BJ (cell line): ENCODE measurements at regions not wholly inside any gene's neighbourhood (a gene's known extent, or its start where the extent isn't known, plus 50 kb on each side); places are given as distances from the start of the nearest gene placed in this dataset.

Experiments used
- CTCF ChIA-PET: fragments of 350-600 bp; formaldehyde crosslinking; extraction: SDS; loops from one replicate; lab custom pipeline; 2021; ENCODE audit warnings: antibody characterized with exemption, inconsistent platforms; lab: Yijun Ruan, JAX
- POLR2A ChIA-PET: fragments of 300-600 bp; sonication (Branson Sonifier 250); formaldehyde crosslinking; extraction: SDS; loops from one replicate; lab custom pipeline; 2021; ENCODE audit warnings: antibody characterized with exemption; lab: Charles Lee
- DNase-seq: peaks from one replicate; pipeline ENCODE4 v3.0.0-alpha.2; 2011; ENCODE audit warnings: low read depth
- H3K27me3 ChIP-seq: 2 replicates; pipeline ENCODE4 v1.6.0; 2011; ENCODE audit warnings: low read length; ENCODE audit not compliant: control insufficient read depth, insufficient read depth
- H3K36me3 ChIP-seq: 2 replicates; pipeline ENCODE4 v1.5.1; 2011; ENCODE audit warnings: low read length; ENCODE audit not compliant: control insufficient read depth, insufficient read depth
- H3K4me3 ChIP-seq: 2 replicates; pipeline ENCODE4 v1.5.1; 2011; ENCODE audit warnings: low read depth, mild to moderate bottlenecking, control low read depth, low read length
- TF ChIP-seq, protein P1 (sequence below): IDR thresholded peaks from 2 replicates; pipeline ENCODE4 v1.5.1; 2011; ENCODE audit warnings: low read depth, mild to moderate bottlenecking, control low read depth, inconsistent platforms, low read length, moderate library complexity; ENCODE audit not compliant: insufficient read depth

DNA sequence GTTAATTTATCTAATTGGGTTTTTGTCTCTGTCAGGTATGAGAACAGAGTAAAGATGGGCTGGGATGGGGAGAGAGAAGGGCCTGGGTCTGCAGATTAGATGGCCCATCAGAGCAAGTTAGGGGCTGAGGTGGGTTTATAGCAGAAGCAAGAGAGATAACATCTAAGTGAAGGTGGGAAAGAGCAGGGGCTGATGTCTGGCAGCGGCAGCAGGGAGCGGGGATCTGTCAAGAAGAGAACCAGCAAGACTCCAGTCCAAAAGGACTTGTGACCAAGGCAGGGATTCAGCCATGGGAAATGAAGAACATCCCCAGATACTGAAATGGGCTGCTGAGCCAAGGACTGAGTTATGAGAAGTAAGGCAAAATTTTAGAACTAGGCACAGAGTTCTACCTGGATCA lies 320.6 kb upstream of the TBL1XR1 start:
- no peak for DNase-seq
- TF ChIP-seq, protein P1, sequence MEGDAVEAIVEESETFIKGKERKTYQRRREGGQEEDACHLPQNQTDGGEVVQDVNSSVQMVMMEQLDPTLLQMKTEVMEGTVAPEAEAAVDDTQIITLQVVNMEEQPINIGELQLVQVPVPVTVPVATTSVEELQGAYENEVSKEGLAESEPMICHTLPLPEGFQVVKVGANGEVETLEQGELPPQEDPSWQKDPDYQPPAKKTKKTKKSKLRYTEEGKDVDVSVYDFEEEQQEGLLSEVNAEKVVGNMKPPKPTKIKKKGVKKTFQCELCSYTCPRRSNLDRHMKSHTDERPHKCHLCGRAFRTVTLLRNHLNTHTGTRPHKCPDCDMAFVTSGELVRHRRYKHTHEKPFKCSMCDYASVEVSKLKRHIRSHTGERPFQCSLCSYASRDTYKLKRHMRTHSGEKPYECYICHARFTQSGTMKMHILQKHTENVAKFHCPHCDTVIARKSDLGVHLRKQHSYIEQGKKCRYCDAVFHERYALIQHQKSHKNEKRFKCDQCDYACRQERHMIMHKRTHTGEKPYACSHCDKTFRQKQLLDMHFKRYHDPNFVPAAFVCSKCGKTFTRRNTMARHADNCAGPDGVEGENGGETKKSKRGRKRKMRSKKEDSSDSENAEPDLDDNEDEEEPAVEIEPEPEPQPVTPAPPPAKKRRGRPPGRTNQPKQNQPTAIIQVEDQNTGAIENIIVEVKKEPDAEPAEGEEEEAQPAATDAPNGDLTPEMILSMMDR: no peak
- H3K27me3 ChIP-seq: no peaks in the 10 kb centered on the region
- no peak overlapping the region for H3K4me3 ChIP-seq
- CTCF ChIA-PET: interaction anchor here (0.6 kb wide), 1 partner anchor 168 kb away, joined by 3 read pairs; no protein-coding TSS in a partner anchor
- no peaks in the 10 kb centered on the region for H3K36me3 ChIP-seq
- POLR2A ChIA-PET: no interaction called here

GRCh38 chr3:177519588-177519987 lies 322.3 kb upstream of the TBL1XR1 start:
- POLR2A ChIA-PET: no interaction called here
- CTCF ChIA-PET: no interaction called here
- Histone ChIP-seq H3K27me3 (no peaks in the 10 kb centered on the region), H3K36me3 (no peaks in the 10 kb centered on the region), H3K4me3 (no peak overlapping the region)
- TF ChIP-seq, protein P1: no peak
- no peak for DNase-seq

- ChIA-PET CTCF (no interaction called here), POLR2A (no interaction called here)
- no peak for DNase-seq
- TF ChIP-seq, protein P1: no peak
- no peaks in the 10 kb centered on the region for H3K36me3 ChIP-seq
- H3K27me3 ChIP-seq: no peaks in the 10 kb centered on the region
- no peak overlapping the region for H3K4me3 ChIP-seq
Measured at GRCh38 chr3:177521305-177521704, 324.0 kb upstream of the TBL1XR1 start.

- ChIA-PET CTCF (no interaction called here), POLR2A (no interaction called here)
- TF ChIP-seq, protein P1: no peak
- Histone ChIP-seq H3K4me3 (no peak overlapping the region), H3K27me3 (no peaks in the 10 kb centered on the region), H3K36me3 (no peaks in the 10 kb centered on the region)
- DNase-seq: no peak
Measured at GRCh38 chr3:177522051-177522450, 324.8 kb upstream of the TBL1XR1 start.

DNA sequence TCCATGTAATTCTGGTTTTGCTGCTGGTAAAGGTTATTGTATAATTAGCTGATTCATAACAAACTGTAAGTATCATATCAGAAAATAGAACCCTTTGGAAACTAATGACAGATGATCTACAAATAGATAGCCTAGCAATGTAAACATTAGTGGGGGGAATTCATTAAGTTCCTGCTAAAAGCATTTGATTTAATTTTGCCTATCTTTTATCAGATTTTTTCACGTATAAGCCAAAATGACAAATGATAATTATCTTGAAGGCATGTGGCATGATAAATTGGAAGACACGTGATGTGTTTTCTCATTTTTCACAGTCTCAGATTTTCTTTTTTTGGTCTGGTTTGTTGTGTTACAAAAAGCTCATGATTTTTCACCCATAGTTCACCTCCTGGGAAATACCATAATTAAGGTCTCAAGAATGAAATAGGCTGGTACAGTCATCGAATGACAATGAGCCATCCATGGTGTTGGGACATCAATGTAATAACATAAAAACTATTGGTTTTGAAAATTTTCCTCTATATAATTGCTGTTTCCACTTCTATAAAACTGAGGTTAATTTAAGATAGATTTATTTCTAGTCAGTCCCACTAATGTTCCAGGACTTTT lies 325.9 kb upstream of the TBL1XR1 start:
- CTCF ChIA-PET: interaction anchor here (0.8 kb wide), 1 partner anchor 12 kb away, joined by 3 read pairs; no protein-coding TSS in a partner anchor
- Histone ChIP-seq H3K27me3 (no peaks in the 10 kb centered on the region), H3K4me3 (no peak overlapping the region), H3K36me3 (no peaks in the 10 kb centered on the region)
- TF ChIP-seq, protein P1: no peak
- no peak for DNase-seq
- POLR2A ChIA-PET: no interaction called here
